ENCODE measurements at regions not wholly inside any gene's neighbourhood (a gene's known extent, or its start where the extent isn't known, plus 50 kb on each side); places are given as distances from the start of the nearest gene placed in this dataset.

DNA sequence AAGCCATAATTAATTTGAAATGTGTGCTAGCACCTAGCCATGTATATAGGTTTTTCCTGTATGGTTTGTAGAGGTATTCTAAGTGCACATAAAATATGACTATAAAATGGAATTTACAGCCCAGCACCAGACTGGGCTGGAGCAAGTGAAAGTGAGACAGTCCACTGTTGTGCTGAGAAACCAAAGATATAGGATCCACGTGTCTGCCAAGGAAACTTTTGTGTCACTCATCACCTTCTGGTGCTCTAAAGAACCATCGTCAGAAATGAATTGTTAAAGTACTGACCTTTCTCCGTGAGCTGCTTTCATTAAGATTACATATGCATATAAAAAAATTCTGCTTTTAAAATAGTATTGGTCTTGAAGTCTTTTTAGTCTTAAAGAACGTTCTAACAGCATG is 141.0 kb upstream of the ZC3H11B start:
- TF ChIP-seq GABPA (IDR thresholded peaks at IDR 0.05 in 1 of 2, conservative IDR thresholded peaks at IDR 0.05 in 1 of 2) = no peak
- TF ChIP-seq TAF1 (conservative IDR thresholded peaks at IDR 0.05) = no peak
- no peak for TF ChIP-seq SP1 (IDR thresholded peaks at IDR 0.05)
- Histone ChIP-seq H3K9ac (ENCODE audit: low read depth in 1 of 2, low read length in 2 of 2) (no peak overlapping the region), H3K36me3 (ENCODE audit: control insufficient read depth in 4 of 4, insufficient read depth in 3 of 4, low read depth in 1 of 4, low read length in 3 of 4) (no peaks in the 10 kb centered on the region), H3K4me1 (ENCODE audit: control insufficient read depth in 4 of 4, insufficient read depth in 4 of 4, low read length in 3 of 4) (no peaks in the 10 kb centered on the region), H3K9me3 (ENCODE audit: control insufficient read depth in 4 of 4, low read length in 3 of 4) (no peaks in the 10 kb centered on the region), H3K4me3 (ENCODE audit: low read depth in 1 of 3, low read length in 3 of 3) (no peak overlapping the region), H3K27me3 (ENCODE audit: control insufficient read depth in 4 of 4, insufficient read depth in 4 of 4, low read length in 3 of 4) (no peaks in the 10 kb centered on the region), H3K27ac (ENCODE audit: low read depth in 1 of 2, low read length in 2 of 2) (no peak overlapping the region)
- 77% methylated on average over 4 of the region's 4 CpGs for WGBS
- DNase-seq (ENCODE audit: low spot score) = no peak

DNA sequence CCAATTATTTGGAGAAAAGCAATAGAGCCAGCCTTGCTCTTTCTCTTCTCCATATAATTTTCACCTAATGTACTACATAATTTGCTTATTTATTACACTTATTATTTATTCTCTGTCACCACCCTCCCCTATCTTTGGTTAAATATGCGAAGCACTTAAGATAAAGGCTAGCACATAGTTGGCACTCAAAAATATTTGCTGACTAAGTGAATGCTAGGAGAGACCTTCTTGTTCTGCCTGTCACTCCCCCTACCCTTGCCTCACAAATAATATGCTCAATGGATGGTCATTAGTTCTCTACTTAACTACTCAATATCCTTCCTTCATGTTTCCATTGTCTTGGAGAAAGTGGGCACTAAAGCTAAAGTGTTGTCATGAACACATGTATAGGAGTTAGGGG is 139.7 kb upstream of the ZC3H11B start:
- H3K27ac ChIP-seq (ENCODE audit: low read depth in 1 of 2, low read length in 2 of 2) = no peak overlapping the region
- no peak for TF ChIP-seq NR2F2 (IDR thresholded peaks at IDR 0.05)
- TF ChIP-seq HNF4A (conservative IDR thresholded peaks at IDR 0.05) = no peak
- TF ChIP-seq YY1 (IDR thresholded peaks at IDR 0.05) = no peak
- TF ChIP-seq EGR1 (IDR thresholded peaks at IDR 0.05; ENCODE audit: low read depth in 2 of 2) = no peak
- TF ChIP-seq, protein P1, sequence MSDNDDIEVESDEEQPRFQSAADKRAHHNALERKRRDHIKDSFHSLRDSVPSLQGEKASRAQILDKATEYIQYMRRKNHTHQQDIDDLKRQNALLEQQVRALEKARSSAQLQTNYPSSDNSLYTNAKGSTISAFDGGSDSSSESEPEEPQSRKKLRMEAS (IDR thresholded peaks at IDR 0.05) = no peak
- no peak for TF ChIP-seq HNF4G (IDR thresholded peaks at IDR 0.05)
- TF ChIP-seq FOXA1 (IDR thresholded peaks at IDR 0.05) = no peak
- TF ChIP-seq, protein P2, sequence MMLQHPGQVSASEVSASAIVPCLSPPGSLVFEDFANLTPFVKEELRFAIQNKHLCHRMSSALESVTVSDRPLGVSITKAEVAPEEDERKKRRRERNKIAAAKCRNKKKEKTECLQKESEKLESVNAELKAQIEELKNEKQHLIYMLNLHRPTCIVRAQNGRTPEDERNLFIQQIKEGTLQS (IDR thresholded peaks at IDR 0.05) = no peak
- TF ChIP-seq, protein P3, sequence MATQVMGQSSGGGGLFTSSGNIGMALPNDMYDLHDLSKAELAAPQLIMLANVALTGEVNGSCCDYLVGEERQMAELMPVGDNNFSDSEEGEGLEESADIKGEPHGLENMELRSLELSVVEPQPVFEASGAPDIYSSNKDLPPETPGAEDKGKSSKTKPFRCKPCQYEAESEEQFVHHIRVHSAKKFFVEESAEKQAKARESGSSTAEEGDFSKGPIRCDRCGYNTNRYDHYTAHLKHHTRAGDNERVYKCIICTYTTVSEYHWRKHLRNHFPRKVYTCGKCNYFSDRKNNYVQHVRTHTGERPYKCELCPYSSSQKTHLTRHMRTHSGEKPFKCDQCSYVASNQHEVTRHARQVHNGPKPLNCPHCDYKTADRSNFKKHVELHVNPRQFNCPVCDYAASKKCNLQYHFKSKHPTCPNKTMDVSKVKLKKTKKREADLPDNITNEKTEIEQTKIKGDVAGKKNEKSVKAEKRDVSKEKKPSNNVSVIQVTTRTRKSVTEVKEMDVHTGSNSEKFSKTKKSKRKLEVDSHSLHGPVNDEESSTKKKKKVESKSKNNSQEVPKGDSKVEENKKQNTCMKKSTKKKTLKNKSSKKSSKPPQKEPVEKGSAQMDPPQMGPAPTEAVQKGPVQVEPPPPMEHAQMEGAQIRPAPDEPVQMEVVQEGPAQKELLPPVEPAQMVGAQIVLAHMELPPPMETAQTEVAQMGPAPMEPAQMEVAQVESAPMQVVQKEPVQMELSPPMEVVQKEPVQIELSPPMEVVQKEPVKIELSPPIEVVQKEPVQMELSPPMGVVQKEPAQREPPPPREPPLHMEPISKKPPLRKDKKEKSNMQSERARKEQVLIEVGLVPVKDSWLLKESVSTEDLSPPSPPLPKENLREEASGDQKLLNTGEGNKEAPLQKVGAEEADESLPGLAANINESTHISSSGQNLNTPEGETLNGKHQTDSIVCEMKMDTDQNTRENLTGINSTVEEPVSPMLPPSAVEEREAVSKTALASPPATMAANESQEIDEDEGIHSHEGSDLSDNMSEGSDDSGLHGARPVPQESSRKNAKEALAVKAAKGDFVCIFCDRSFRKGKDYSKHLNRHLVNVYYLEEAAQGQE (IDR thresholded peaks at IDR 0.05) = no peak
- TF ChIP-seq TAF1 (conservative IDR thresholded peaks at IDR 0.05) = no peak
- TF ChIP-seq, protein P4, sequence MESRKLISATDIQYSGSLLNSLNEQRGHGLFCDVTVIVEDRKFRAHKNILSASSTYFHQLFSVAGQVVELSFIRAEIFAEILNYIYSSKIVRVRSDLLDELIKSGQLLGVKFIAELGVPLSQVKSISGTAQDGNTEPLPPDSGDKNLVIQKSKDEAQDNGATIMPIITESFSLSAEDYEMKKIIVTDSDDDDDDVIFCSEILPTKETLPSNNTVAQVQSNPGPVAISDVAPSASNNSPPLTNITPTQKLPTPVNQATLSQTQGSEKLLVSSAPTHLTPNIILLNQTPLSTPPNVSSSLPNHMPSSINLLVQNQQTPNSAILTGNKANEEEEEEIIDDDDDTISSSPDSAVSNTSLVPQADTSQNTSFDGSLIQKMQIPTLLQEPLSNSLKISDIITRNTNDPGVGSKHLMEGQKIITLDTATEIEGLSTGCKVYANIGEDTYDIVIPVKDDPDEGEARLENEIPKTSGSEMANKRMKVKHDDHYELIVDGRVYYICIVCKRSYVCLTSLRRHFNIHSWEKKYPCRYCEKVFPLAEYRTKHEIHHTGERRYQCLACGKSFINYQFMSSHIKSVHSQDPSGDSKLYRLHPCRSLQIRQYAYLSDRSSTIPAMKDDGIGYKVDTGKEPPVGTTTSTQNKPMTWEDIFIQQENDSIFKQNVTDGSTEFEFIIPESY (IDR thresholded peaks at IDR 0.05) = no peak
- no peak for TF ChIP-seq JUND (IDR thresholded peaks at IDR 0.05)
- TF ChIP-seq GABPA (IDR thresholded peaks at IDR 0.05 in 1 of 2, conservative IDR thresholded peaks at IDR 0.05 in 1 of 2) = no peak
- TF ChIP-seq RAD21 (IDR thresholded peaks at IDR 0.05) = no peak
- TF ChIP-seq RXRA (IDR thresholded peaks at IDR 0.05) = no peak
- no peak for TF ChIP-seq FOXA2 (IDR thresholded peaks at IDR 0.05)
- TF ChIP-seq SP1 (IDR thresholded peaks at IDR 0.05) = no peak
- H3K4me3 ChIP-seq (ENCODE audit: low read depth in 1 of 3, low read length in 3 of 3) = no peak overlapping the region
- no peak overlapping the region for H3K9ac ChIP-seq (ENCODE audit: low read depth in 1 of 2, low read length in 2 of 2)
- no peak for DNase-seq (ENCODE audit: low spot score)
- WGBS = 0% methylated on average over 1 of the region's 1 CpG
- H3K36me3 ChIP-seq (ENCODE audit: control insufficient read depth in 4 of 4, insufficient read depth in 3 of 4, low read depth in 1 of 4, low read length in 3 of 4) = no peaks in the 10 kb centered on the region
- no peaks in the 10 kb centered on the region for H3K4me1 ChIP-seq (ENCODE audit: control insufficient read depth in 4 of 4, insufficient read depth in 4 of 4, low read length in 3 of 4)
- no peaks in the 10 kb centered on the region for H3K9me3 ChIP-seq (ENCODE audit: control insufficient read depth in 4 of 4, low read length in 3 of 4)
- H3K27me3 ChIP-seq (ENCODE audit: control insufficient read depth in 4 of 4, insufficient read depth in 4 of 4, low read length in 3 of 4) = no peaks in the 10 kb centered on the region
